NCI-H460 (cell line): ENCODE measurements at regions not wholly inside any gene's neighbourhood (a gene's known extent, or its start where the extent isn't known, plus 50 kb on each side); places are given as distances from the start of the nearest gene placed in this dataset.

Experiments used
- DNase-seq: peaks from one replicate; pipeline ENCODE4 v3.0.0-alpha.2; 2016; ENCODE audit warnings: low read depth; ENCODE audit errors: extremely low read depth

DNA sequence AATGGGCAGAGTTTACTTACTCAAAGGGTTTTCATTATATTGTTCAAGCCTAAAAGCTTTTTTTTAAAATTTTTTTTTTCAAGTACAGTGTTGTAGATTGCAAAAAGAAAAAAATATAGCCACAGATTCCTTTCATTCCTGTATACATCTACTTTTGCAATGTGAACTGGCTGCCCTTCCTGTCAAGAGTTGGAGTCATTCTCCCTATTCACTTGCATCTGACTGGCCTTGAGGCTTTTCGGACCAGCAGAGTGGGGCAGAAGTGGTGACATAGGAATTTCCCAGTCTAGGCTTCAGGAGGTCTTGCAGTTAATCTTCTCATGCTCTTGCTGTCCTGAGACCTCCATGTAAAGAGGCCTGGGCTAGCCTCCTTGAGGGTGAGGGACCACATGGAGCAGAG is 218.3 kb upstream of the CFAP20DC start:
- DNase-seq = no peak

DNA sequence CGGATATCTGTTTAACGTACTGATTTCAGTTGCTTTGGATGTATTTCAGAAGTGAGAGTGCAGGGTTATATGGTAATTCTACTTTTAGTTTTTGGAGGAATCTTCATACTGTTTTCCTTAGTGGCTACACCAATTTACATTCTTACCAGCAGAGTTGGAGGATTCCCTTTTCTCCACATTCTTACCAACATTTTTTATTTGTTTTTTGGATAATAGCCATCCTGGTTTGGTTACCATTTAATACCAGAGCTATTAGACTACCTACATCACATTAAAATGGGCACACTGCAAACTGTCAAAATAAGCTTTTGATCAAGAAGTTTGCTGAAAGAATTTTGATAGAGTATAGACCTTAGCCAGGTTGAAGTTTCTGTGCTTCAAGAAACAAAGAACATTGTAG is 217.2 kb upstream of the CFAP20DC start:
- no peak for DNase-seq

DNA sequence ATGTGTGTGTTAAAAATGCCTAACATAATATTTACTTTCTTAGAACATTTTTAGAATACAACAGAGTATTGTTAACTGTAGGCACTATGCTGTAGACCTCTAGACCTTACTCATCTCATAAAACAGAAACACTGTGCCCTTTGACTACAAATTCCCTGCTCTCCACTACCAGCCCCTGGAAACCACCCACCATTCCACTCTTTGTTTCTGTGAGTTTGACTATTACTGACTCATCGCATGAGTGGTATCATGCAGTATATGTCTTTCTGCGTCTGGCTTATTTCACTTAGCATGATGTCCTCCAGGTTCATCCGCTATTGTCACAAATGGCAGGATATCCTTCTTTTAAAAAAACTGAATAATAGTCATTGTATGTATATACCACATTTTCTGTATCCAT is 216.7 kb upstream of the CFAP20DC start:
- DNase-seq = no peak

DNA sequence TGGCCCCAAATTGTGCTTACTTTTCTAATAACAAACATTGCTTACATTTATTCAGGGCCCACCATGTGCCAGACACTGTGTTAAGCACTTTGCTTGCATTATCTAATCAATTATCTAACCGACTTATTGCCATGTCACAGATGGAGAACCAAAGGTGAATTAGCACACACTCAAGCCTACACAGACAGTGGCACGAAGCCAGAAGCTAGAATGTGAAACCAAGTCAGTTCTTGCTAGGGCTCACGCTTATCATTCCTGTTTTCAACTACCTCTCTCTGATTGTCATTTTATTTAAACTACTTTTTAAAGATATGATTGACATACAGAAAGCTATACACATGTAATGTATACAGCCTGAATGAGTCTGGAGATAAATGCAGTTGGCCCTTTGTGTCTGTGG is 215.7 kb upstream of the CFAP20DC start:
- DNase-seq = no peak

DNA sequence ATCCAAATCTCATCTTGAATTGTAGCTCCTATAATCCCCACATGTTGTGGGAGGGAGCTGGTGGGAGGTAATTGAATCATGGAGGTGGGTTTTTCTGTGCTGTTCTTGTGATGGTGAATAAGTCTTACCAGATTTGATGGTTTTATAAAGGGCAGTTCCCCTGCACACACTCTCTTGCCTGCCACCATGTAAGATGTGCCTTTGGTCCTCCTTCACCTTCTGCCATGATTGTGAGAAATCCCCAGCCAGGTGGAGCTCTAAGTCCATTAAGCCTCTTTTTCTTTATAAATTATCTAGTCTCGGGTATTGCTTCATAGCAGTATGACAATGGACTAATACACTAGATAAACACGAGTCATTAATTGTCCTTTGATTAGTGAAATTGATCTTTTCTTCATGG is 214.5 kb upstream of the CFAP20DC start:
- DNase-seq = no peak

DNA sequence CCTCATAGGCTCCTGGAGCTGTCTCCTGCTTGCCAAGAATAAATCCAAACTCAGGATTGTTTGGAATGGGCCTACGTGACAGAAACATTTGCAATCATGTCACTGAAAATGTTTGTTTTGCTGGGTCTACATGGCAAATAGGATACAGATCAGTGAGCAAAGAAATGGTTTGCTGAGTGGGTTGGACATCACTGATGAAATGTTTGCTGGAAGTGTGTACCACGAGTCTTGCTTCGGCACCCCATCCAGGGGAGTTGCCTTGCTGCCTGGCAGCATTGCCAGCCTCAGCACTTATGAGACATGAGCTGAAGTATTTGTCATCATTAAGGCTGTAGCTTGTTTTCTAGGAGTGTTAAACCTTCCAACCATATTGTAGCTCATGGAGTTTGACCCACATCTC is 213.3 kb upstream of the CFAP20DC start:
- DNase-seq = no peak

DNA sequence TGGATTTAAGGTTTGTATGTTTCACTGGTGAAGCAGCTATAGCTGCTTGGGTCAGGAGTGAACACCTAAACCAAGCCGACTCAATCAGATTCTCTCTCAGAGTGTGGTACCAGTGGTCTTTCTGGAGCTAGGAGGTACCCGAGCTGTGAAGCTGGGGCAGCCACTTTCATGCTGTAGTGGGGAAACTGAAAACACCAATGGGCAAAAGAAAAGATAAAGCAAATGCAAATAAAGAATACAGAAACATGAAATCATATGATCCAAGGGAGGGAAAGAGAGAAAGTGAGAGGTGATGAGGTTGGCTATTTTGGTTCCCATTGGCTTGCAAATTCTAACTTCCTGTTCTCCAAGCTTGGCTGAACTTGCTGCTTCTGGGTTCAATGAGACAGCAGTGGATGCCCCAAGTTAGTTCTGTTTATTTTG is 212.3 kb upstream of the CFAP20DC start:
- no peak for DNase-seq

DNA sequence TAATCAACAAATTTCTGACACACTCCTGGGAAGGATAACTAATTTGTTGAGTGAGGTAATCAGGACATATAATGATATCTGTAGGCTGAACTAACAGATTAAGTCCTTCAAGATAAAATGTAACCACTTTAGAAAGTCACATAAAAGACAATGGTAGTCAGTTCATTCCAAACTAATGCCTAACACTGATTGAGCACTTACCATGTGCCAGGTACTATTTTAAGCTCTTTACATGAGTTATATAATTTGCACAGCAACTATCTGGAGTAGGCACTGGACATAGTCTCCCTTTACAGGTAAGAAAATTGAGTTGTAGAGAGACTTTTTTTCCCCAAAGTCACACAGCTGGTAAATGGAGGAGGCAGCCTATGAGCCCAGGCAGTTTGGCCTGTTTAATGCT is 211.2 kb upstream of the CFAP20DC start:
- DNase-seq = no peak

DNA sequence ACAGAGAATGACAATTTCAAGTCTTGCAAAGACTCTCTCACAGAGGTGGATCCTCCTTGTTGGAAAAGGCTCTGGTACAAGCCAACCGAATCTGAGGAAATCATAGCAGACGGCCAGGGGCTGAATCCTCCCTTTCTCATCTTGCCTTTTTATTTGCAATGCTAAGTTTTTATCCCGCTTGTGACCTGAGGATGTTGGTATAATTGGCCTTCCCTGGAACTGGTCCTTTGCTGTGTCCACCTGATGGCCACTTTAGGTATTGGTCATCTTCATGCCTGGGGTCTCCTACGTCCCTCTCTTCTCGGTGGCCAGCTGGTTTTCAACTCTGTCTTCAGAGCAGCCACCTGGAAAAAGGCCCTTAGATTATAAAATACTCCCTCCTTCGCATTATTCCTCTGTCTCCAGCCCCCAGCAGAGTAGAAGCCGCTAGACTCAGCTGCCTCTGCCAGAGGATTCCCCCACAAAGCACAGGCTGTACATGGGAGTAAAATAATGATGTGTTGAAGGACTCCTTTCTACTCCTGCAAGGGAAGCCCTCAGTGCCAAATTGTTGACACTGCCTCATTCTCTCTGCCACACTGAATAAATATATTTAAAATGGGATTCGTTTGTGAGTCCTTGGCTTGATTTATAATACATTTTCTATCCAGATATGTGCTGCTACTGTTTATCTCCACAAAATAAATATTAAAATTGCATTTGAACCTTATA is 208.9 kb upstream of the CFAP20DC start:
- DNase-seq = no peak

DNA sequence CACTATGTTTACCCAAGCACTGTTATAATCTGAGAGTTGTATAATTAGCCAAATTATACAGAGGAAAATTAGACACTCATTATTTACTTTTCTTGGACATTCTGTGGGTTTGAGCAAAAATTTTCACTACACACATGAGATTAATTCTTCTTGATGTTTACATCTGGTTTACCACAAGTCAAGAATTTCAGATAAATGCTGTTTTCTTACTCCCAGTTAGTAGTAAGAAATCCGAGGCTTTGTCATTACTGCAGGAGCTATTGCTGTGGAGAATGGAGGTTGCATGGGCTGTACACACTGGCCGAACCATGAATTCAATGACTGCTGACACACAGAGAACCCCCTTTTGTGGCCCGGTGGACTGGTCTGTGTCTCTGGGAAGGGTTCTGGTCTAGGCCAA is 207.7 kb upstream of the CFAP20DC start:
- DNase-seq = no peak

DNA sequence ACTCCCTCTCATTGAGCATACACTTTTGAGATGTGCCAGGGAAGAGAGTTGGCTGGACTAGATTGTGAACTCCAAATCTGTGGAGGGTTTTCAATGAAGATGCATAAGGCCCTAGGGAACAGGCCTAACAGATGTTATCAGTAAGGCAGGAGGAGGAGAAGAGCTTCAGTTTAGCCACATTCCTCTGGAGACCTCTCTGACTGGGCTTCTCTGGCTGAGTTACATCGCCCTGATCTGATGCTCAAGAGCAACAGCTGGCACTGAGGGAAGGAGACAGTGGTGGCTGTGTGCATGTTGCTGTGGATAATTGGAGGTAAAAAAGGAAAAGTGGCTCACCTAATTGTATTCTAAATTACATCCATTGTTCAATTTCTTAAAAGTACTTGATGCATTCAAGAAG is 206.4 kb upstream of the CFAP20DC start:
- DNase-seq = no peak

DNA sequence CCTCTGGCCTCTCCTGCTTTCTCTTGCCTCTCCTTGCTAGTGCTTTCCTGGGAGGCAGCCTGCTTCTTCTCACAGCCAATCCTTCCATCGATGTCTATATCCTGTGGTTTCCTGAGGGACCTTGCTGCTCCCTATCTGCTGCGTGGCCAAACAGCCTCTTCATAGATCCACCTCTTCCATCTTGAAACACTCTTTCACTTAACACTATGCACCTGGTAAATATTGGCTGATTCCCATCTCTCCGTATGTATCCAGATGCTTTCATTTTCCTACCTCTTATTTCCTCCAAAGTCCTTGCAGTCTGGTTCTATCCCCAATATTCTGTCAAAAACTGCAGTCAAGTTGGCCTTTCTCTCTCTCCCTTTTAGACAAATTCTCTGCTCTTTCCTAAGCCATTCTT is 205.2 kb upstream of the CFAP20DC start:
- no peak for DNase-seq

DNA sequence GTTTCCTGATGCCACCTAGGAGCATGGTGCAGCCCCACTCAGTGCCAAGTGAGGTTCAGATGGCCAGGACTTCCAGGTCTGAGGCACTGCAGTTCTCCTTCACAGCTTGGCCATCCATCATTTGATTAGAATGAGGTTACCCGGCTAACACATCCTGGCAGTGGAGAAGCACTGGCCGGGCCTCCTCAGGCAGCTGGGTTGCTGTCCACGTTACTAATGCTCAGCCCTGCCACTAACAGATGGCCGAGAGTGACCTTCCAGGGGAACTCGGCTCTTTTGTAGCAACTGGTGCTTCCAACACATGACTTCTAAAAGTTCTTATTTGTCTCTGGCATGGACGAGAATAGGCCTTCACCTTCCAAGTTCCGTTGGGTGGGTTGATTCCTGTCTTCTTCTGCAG is 204.6 kb upstream of the CFAP20DC start:
- no peak for DNase-seq

DNA sequence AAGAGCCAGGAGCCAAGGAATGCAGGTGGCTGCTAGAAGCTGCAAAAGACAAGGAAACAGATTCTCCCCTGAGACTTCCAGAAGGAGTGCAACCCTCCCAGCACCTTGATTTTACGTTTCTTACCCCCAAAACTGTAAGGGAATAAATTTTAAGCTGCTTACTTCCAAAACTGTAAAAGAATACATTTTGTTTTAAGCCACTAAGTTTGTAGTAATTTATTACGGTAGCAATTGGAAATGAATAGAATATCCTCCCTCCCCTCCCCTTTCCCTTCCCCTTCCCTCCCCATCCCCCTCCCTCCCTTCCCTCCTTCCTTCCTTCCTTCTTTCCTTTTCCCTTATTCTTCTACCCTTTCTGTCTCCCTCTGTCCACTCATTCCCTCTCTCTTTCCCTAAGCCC is 203.7 kb upstream of the CFAP20DC start:
- no peak for DNase-seq

DNA sequence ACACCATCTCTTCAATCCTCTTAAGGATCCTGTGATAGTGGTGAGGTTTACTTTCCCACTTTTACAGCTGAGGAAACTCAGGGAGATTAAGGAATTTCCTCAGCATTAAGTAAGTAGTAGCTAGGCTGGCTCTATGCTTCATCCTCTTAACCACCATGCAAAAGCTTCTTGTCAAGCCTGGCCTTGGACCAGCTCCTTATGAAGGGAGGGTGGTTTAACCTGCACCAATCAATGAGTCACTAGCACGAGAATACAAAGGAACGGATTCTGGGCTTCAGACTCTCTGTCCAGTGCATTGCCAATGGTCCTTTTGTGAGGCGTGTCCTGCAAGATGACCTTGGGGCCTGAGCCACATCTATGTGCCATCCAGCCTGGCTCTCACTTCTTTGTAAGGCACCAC is 202.0 kb upstream of the CFAP20DC start:
- no peak for DNase-seq

DNA sequence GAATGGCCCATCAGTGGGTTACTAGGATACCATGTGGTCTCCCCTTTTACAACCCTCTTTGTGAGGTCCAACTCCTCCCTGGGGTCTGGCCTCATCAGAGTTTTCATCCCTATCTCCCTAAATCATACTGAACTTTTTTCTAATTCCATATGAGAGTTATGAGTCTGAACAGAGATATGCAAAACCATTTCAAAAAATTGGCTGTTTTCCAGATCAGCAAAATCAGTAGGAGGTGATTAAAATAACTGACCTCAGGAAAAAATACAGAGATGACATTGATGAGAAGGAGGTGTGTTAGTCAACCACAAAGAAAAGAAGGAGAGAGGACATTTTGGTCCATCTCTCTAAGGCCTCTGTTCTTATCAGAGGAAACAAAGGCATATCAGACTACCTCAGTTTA is 200.8 kb upstream of the CFAP20DC start:
- no peak for DNase-seq

DNA sequence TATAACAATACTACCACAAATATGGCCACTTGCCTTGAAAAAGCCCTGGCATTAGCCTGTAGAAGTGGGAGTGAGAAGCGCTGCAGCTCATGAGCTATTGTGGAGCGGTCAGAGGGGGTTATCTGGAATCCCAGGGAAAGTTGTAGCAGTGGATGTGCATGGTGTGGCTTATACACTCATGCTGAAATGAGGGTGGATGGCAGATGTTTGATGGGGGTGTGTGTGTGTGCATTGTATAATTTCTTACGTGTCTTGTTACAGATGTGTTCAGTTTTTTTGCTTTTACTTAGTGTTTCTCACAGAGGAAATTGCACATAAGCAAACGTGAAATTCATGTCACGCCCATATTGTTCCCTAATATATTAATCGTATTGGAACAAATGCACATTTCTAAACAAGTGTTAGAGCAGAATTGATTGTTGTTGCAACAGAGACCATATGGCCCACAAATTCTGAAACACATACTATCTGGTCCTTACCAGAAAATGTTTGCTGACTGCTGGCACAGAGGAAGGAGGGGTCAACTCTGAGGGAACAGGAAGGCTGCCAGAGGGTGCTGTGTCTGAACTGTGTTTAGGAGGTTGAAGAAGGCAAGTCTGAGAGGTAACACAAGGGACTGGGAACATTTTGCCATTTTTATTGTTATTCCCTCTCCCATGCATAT is 200.0 kb upstream of the CFAP20DC start:
- no peak for DNase-seq

DNA sequence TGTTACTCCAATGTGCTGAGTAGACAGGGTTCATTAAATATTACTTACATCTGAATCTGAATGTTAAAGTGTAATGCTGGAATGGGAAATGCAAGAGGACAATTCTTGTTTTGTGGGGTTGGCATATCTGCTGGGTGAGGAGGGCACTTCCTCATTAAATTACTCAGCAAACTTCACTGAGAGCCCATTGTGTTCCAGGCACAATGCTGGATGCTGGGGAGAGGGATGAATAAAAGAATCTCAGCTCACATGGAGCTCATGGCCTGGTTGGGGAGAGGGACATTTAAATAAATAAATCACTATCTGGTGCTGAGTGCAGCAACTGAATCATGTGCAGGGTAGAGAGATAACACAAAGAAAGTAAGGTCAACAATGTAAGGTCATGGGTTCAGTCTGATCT is 199.2 kb upstream of the CFAP20DC start:
- DNase-seq = no peak

DNA sequence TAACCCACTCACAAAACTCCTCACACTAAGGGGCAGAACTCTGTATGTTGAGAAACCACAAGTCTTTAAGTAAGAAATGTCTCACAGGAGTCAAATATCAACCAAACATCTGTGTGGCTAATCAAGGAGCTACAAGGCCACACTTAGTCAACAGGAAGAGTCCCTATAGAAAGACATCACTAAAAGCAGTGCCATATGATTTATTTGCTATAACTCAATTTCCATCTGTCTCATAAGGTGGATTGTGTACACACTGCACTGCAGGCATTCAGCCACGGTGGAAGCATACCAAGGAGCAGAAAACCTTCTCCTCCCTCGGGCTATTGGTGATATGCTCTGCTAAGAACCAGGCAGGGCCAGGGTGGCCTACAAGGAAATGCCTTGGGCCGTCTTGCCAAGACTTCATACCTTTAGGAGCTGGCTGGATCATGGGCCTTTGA is 197.6 kb upstream of the CFAP20DC start:
- DNase-seq = no peak

DNA sequence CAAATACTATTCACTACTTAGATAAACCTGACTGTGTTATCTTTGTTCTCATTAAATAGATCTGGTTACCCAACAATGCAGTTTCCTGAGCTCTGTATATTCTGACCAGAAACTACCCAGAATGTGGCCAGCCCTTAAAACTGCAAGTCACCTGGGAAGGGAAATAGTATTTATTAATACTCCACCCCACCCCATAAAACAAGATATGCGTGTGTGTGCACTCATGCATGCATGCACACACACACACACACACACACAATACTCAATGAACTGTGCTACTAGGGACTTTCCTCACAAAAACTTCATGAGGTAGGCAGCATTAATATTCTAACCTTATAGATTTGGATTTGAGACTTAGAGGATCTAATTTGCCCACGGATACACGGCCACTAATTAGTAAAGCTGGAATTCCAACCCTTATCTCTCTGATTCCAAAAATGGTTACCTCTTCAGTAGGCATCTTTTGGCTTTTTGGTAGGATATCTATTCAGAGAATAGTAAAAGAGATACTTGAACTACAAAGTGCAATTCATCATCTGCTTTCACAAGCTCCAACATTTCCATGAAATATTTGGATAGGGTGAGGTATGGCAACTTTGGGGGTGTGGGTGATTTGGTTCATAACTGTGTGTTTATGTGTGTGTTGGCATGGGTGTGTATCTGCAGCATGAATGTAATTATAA is 197.0 kb upstream of the CFAP20DC start:
- DNase-seq = no peak

DNA sequence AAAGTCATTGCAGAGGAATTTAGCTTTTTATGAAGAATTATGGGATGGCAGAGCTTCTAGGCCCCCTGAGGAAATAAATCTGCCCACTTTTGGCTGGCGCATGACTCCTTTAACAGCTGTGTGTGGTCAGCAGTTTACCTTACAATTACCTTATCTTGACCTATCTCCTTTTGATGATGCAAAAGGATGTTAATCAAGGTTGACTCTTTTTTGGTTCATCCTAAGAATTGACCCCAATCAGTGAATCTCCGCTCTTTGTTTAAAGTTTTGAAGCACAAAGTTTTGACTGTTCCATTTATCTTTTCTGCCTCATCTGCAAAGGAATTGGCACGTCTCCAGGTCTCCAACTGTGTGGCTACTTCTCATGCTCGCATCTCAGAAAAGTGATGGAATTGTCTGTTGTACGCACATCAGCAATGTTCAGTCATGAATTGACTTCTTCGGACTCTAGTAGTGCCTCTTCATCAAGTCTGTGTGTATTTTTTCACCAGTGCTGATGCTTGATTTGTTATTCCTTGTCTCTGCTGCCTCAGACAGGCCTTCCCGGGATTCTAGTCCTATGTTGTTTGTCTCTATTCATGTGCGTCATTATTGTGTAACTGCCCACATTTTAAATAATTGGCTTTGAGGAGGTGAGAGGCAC is 196.2 kb upstream of the CFAP20DC start:
- DNase-seq = no peak
